ENCODE measurements at regions not wholly inside any gene's neighbourhood (a gene's known extent, or its start where the extent isn't known, plus 50 kb on each side); places are given as distances from the start of the nearest gene placed in this dataset.

GRCh38 chr12:24230061-24230701 is 280.7 kb upstream of the SOX5 start:
- no peaks in the 10 kb centered on the region for H3K9me3 ChIP-seq
- TF ChIP-seq ATOH8 (CRISPR knock-in tag; IDR thresholded peaks at IDR 0.05; ENCODE audit: low read depth) (no peak), ELK1 (IDR thresholded peaks at IDR 0.05; ENCODE audit: low read depth, low read length) (no peak), FOSL2 (IDR thresholded peaks at IDR 0.05) (no peak), FOSL2 (CRISPR knock-in tag; IDR thresholded peaks at IDR 0.05) (no peak), CTCF (IDR thresholded peaks at IDR 0.05) (no peak), MAZ (IDR thresholded peaks at IDR 0.05; ENCODE audit: borderline replicate concordance, low read depth, low read length) (no peak), HEYL (CRISPR knock-in tag; IDR thresholded peaks at IDR 0.05) (no peak), ZNF302 (CRISPR knock-in tag; IDR thresholded peaks at IDR 0.05) (no peak), FOXS1 (CRISPR knock-in tag; IDR thresholded peaks at IDR 0.05) (no peak), ESRRA (IDR thresholded peaks at IDR 0.05; ENCODE audit: borderline replicate concordance, low read length) (no peak), POLR2AphosphoS2 (conservative IDR thresholded peaks at IDR 0.05; ENCODE audit: low read length) (no peak), CEBPB (IDR thresholded peaks at IDR 0.05) (no peak), HES2 (IDR thresholded peaks at IDR 0.05) (no peak), POLR2A (IDR thresholded peaks at IDR 0.05; ENCODE audit: low read length) (no peak), HMGXB4 (CRISPR knock-in tag; IDR thresholded peaks at IDR 0.05; ENCODE audit: borderline replicate concordance) (no peak), ZC3H11A (IDR thresholded peaks at IDR 0.05) (no peak), SREBF2 (IDR thresholded peaks at IDR 0.05) (no peak), HOXB13 (CRISPR knock-in tag; IDR thresholded peaks at IDR 0.05; ENCODE audit: low read depth) (no peak), PBX3 (IDR thresholded peaks at IDR 0.05) (no peak)
- ATAC-seq = no peak
- POLR2A ChIA-PET = no interaction called here
- H3K4me3 ChIP-seq = no peak overlapping the region
- WGBS (ENCODE audit: missing lambda C conversion rate) = 28% methylated on average over 8 of the region's 8 CpGs
- no peak for DNase-seq (ENCODE audit: low read depth in 1 of 2, low spot score in 1 of 2)
- H3K4me2 ChIP-seq = no peak overlapping the region
- no peak overlapping the region for H3K27ac ChIP-seq
- CTCF ChIA-PET = no interaction called here
- H3K4me1 ChIP-seq = no peaks in the 10 kb centered on the region
- no peak for FAIRE-seq

GRCh38 chr12:24229031-24229700 is 279.7 kb upstream of the SOX5 start:
- ChIA-PET CTCF (no interaction called here), POLR2A (no interaction called here)
- no peaks in the 10 kb centered on the region for H3K9me3 ChIP-seq
- no peaks in the 10 kb centered on the region for H3K4me1 ChIP-seq
- no peak overlapping the region for H3K27ac ChIP-seq
- ATAC-seq (no peak), DNase-seq (ENCODE audit: low read depth in 1 of 2, low spot score in 1 of 2) (no peak), FAIRE-seq (no peak)
- WGBS (ENCODE audit: missing lambda C conversion rate) = 13% methylated on average over 9 of the region's 9 CpGs
- H3K4me2 ChIP-seq = no peak overlapping the region
- no peak overlapping the region for H3K4me3 ChIP-seq
- no peak for TF ChIP-seq KDM5A (IDR thresholded peaks at IDR 0.05)
- TF ChIP-seq CEBPB (IDR thresholded peaks at IDR 0.05) = no peak
- no peak for TF ChIP-seq NR3C1 (IDR thresholded peaks at IDR 0.05)
- TF ChIP-seq RCOR1 (IDR thresholded peaks at IDR 0.05; ENCODE audit: low read depth, low read length) = no peak
- TF ChIP-seq NPAS2 (CRISPR knock-in tag; IDR thresholded peaks at IDR 0.05; ENCODE audit: borderline replicate concordance) = no peak
- no peak for TF ChIP-seq HOXB13 (CRISPR knock-in tag; IDR thresholded peaks at IDR 0.05; ENCODE audit: low read depth)
- no peak for TF ChIP-seq HOXA7 (CRISPR knock-in tag; IDR thresholded peaks at IDR 0.05)
- TF ChIP-seq RAD21 (conservative IDR thresholded peaks at IDR 0.05 in 1 of 2, IDR thresholded peaks at IDR 0.05 in 1 of 2) = no peak
- TF ChIP-seq ELK1 (IDR thresholded peaks at IDR 0.05; ENCODE audit: low read depth, low read length) = no peak
- no peak for TF ChIP-seq CHD2 (IDR thresholded peaks at IDR 0.05; ENCODE audit: low read length, partially characterized antibody)
- TF ChIP-seq MAFK (IDR thresholded peaks at IDR 0.05; ENCODE audit: partially characterized antibody) = no peak
- TF ChIP-seq GATA3 (IDR thresholded peaks at IDR 0.05; ENCODE audit: borderline replicate concordance) = no peak
- no peak for TF ChIP-seq RARB (CRISPR knock-in tag; IDR thresholded peaks at IDR 0.05)
